SK-N-SH treated with all-trans-retinoic acid at 6 μM for 48 hours (cell line): ENCODE measurements at regions not wholly inside any gene's neighbourhood (a gene's known extent, or its start where the extent isn't known, plus 50 kb on each side); places are given as distances from the start of the nearest gene placed in this dataset.

Experiments used
- GLIS3 ChIP-seq: fragments of 250-450 bp; sonication (Bioruptor Pico); IDR thresholded peaks from 2 replicates; pipeline ENCODE4 v1.5.0; 2020; ENCODE audit warnings: mild to moderate bottlenecking, moderate library complexity
- PATZ1 ChIP-seq: fragments of 250-450 bp; sonication (Bioruptor Pico); IDR thresholded peaks from 2 replicates; pipeline ENCODE4 v1.8.0; 2020; ENCODE audit warnings: mild to moderate bottlenecking, moderate library complexity, borderline replicate concordance
- TSHZ2 ChIP-seq: fragments of 250-450 bp; sonication (Bioruptor Pico); IDR thresholded peaks from 2 replicates; pipeline ENCODE4 v1.5.0; 2020; ENCODE audit warnings: mild to moderate bottlenecking, moderate library complexity
- ZFP3 ChIP-seq: fragments of 250-450 bp; sonication (Bioruptor Pico); IDR thresholded peaks from 2 replicates; pipeline ENCODE4 v1.5.0; 2020; ENCODE audit warnings: mild to moderate bottlenecking, moderate library complexity
- ZNF8 ChIP-seq: fragments of 450-650 bp; formaldehyde crosslinking; IDR thresholded peaks from 2 replicates; pipeline ENCODE4 v1.5.0; 2020; ENCODE audit warnings: mild to moderate bottlenecking, moderate library complexity

GRCh38 chr7:148474481-148475025 lies 116.0 kb upstream of the C7orf33 start:
- TF ChIP-seq PATZ1 (no peak), ZFP3 (CRISPR knock-in tag) (no peak), ZNF8 (CRISPR knock-in tag) (no peak), TSHZ2 (CRISPR knock-in tag) (no peak), GLIS3 (CRISPR knock-in tag) (no peak)
